Astrocyte (in vitro differentiated cells and primary cell): ENCODE measurements at regions not wholly inside any gene's neighbourhood (a gene's known extent, or its start where the extent isn't known, plus 50 kb on each side); places are given as distances from the start of the nearest gene placed in this dataset.

Source experiments
- DNase-seq: peaks from one replicate; pipeline ENCODE4 v3.0.0-alpha.2; 2010; ENCODE audit warnings: low read depth
- FAIRE-seq: peaks from 2 replicates; lab custom pipeline; 2011; peaks lifted over from hg19 to GRCh38; lab: Jason Lieb, UNC
- H2AFZ ChIP-seq: 2 replicates; pipeline ENCODE4 v1.6.0; 2012; ENCODE audit warnings: low read depth, low read length, inconsistent platforms
- H3K27ac ChIP-seq: 2 replicates; pipeline ENCODE4 v1.5.1; 2011; ENCODE audit warnings: low read depth, low read length, inconsistent platforms
- H3K27me3 ChIP-seq: 2 replicates; pipeline ENCODE4 v1.6.0; 2011; ENCODE audit warnings: low read length, inconsistent platforms; ENCODE audit not compliant: insufficient read depth
- H3K36me3 ChIP-seq: 2 replicates; pipeline ENCODE4 v1.5.1; 2011; ENCODE audit warnings: low read length, inconsistent platforms; ENCODE audit not compliant: insufficient read depth
- H3K4me1 ChIP-seq: 2 replicates; pipeline ENCODE4 v1.5.1; 2011; ENCODE audit warnings: low read length, inconsistent platforms; ENCODE audit not compliant: insufficient read depth
- H3K4me2 ChIP-seq: 2 replicates; pipeline ENCODE4 v1.6.0; 2012; ENCODE audit warnings: low read length, inconsistent platforms
- H3K4me3 ChIP-seq: 2 replicates; pipeline ENCODE4 v1.5.1; 2011; ENCODE audit warnings: low read depth, mild to moderate bottlenecking, low read length, inconsistent platforms; ENCODE audit not compliant: insufficient read depth
- H3K79me2 ChIP-seq: 2 replicates; pipeline ENCODE4 v1.6.0; 2012; ENCODE audit warnings: mild to moderate bottlenecking, low read length, inconsistent platforms; ENCODE audit not compliant: insufficient read depth
- H3K9ac ChIP-seq: 2 replicates; pipeline ENCODE4 v1.6.0; 2012; ENCODE audit warnings: mild to moderate bottlenecking, low read length, inconsistent platforms
- H3K9me3 ChIP-seq: 2 replicates; pipeline ENCODE4 v1.5.1; 2012; ENCODE audit warnings: low read depth, mild to moderate bottlenecking, low read length, inconsistent platforms; ENCODE audit not compliant: insufficient read depth
- H4K20me1 ChIP-seq: 2 replicates; pipeline ENCODE4 v1.6.0; 2012; ENCODE audit warnings: low read length, inconsistent platforms; ENCODE audit not compliant: insufficient read depth
- H3K27ac Mint-ChIP-seq: one replicate; pipeline ENCODE4 v1.8.0; 2021; ENCODE audit warnings: mild to moderate bottlenecking, mixed read lengths; ENCODE audit not compliant: unreplicated experiment
- H3K27me3 Mint-ChIP-seq: one replicate; pipeline ENCODE4 v1.8.0; 2021; ENCODE audit warnings: low read depth, mixed read lengths; ENCODE audit not compliant: unreplicated experiment
- H3K36me3 Mint-ChIP-seq: one replicate; pipeline ENCODE4 v1.8.0; 2021; ENCODE audit warnings: low read depth, mixed read lengths; ENCODE audit not compliant: unreplicated experiment
- H3K4me1 Mint-ChIP-seq: one replicate; pipeline ENCODE4 v1.8.0; 2021; ENCODE audit warnings: low read depth, mixed read lengths; ENCODE audit not compliant: unreplicated experiment
- H3K4me3 Mint-ChIP-seq: one replicate; pipeline ENCODE4 v1.8.0; 2021; ENCODE audit warnings: mild to moderate bottlenecking, moderate library complexity, mixed read lengths; ENCODE audit not compliant: unreplicated experiment
- H3K9me3 Mint-ChIP-seq: one replicate; pipeline ENCODE4 v1.8.0; 2021; ENCODE audit warnings: mild to moderate bottlenecking, mixed read lengths; ENCODE audit not compliant: unreplicated experiment
- CTCF ChIP-seq: IDR thresholded peaks from 2 replicates; pipeline ENCODE4 v1.5.1; 2011; ENCODE audit warnings: low read depth, mild to moderate bottlenecking, inconsistent platforms, low read length, moderate library complexity; ENCODE audit not compliant: insufficient read depth
- EZH2 ChIP-seq: IDR thresholded peaks from 2 replicates; pipeline ENCODE4 v1.6.1; 2012; ENCODE audit warnings: mild to moderate bottlenecking, low read length, inconsistent platforms; ENCODE audit not compliant: insufficient read depth

- Mint-ChIP-seq H3K9me3 (peaks cover 6% of the 10 kb centered on the region), H3K4me1 (no peaks in the 10 kb centered on the region), H3K27me3 (no peaks in the 10 kb centered on the region), H3K27ac (no peak overlapping the region), H3K36me3 (no peaks in the 10 kb centered on the region), H3K4me3 (no peak overlapping the region)
- Histone ChIP-seq H3K27ac (no peak overlapping the region), H3K9me3 (no peaks in the 10 kb centered on the region), H2AFZ (no peak overlapping the region), H3K9ac (no peak overlapping the region), H3K36me3 (no peaks in the 10 kb centered on the region), H3K4me1 (no peaks in the 10 kb centered on the region), H3K4me3 (no peak overlapping the region), H3K4me2 (no peak overlapping the region), H3K27me3 (no peaks in the 10 kb centered on the region), H4K20me1 (no peaks in the 10 kb centered on the region), H3K79me2 (no peaks in the 10 kb centered on the region)
- DNase-seq, result no peak
- no peak for FAIRE-seq
- TF ChIP-seq EZH2, result no peak
Observed at GRCh38 chr15:94887391-94887790, 656.0 kb downstream of the MCTP2 start.

GRCh38 chr15:94889153-94889552, 657.8 kb downstream of the MCTP2 start:
- Histone ChIP-seq H4K20me1 (no peaks in the 10 kb centered on the region), H3K9me3 (no peaks in the 10 kb centered on the region), H3K4me3 (no peak overlapping the region), H3K9ac (no peak overlapping the region), H2AFZ (no peak overlapping the region), H3K27me3 (no peaks in the 10 kb centered on the region), H3K36me3 (no peaks in the 10 kb centered on the region), H3K4me1 (no peaks in the 10 kb centered on the region), H3K27ac (no peak overlapping the region), H3K4me2 (no peak overlapping the region), H3K79me2 (no peaks in the 10 kb centered on the region)
- Mint-ChIP-seq H3K36me3 (no peaks in the 10 kb centered on the region), H3K27me3 (no peaks in the 10 kb centered on the region), H3K9me3 (no peaks in the 10 kb centered on the region), H3K27ac (no peak overlapping the region), H3K4me3 (no peak overlapping the region), H3K4me1 (no peaks in the 10 kb centered on the region)
- FAIRE-seq (no peak), DNase-seq (no peak)
- no peak for TF ChIP-seq CTCF
- no peak for TF ChIP-seq EZH2

GRCh38 chr15:94893091-94893490, 661.7 kb downstream of the MCTP2 start:
- Histone ChIP-seq H3K9me3 (no peaks in the 10 kb centered on the region), H3K27me3 (no peaks in the 10 kb centered on the region), H4K20me1 (no peaks in the 10 kb centered on the region), H3K79me2 (no peaks in the 10 kb centered on the region), H3K4me2 (no peak overlapping the region), H3K27ac (no peak overlapping the region), H3K4me3 (no peak overlapping the region), H3K36me3 (no peaks in the 10 kb centered on the region), H3K4me1 (no peaks in the 10 kb centered on the region), H2AFZ (no peak overlapping the region), H3K9ac (no peak overlapping the region)
- no peaks in the 10 kb centered on the region for H3K4me1 Mint-ChIP-seq
- no peak overlapping the region for H3K4me3 Mint-ChIP-seq
- H3K27ac Mint-ChIP-seq, result no peak overlapping the region
- no peaks in the 10 kb centered on the region for H3K36me3 Mint-ChIP-seq
- no peaks in the 10 kb centered on the region for H3K9me3 Mint-ChIP-seq
- no peak for DNase-seq
- no peaks in the 10 kb centered on the region for H3K27me3 Mint-ChIP-seq
- FAIRE-seq, result no peak
- TF ChIP-seq EZH2, result no peak
- no peak for TF ChIP-seq CTCF
